GM23338 (cell line): ENCODE measurements at regions not wholly inside any gene's neighbourhood (a gene's known extent, or its start where the extent isn't known, plus 50 kb on each side); places are given as distances from the start of the nearest gene placed in this dataset.

Source experiments
- ATAC-seq: fragments of 200-7000 bp; cut with Tn5 transposase; 3 replicates; pipeline ENCODE4 v1.9.1; 2020
- DNase-seq: peaks from one replicate; pipeline ENCODE4 v3.0.0-alpha.2; 2015; ENCODE audit warnings: low spot score
- H2AFZ ChIP-seq: fragments of 200-600 bp; sonication (generic); 2 replicates; pipeline ENCODE4 v1.8.0; 2016; ENCODE audit warnings: antibody characterized with exemption, mild to moderate bottlenecking, moderate library complexity
- H3F3A ChIP-seq: fragments of 200-600 bp; sonication (generic); replicated peaks from 2 replicates; pipeline ENCODE4 v1.8.0; 2017; ENCODE audit warnings: antibody characterized with exemption, mixed run types, low read depth
- H3K27ac ChIP-seq: fragments of 200-600 bp; sonication (generic); 2 replicates; pipeline ENCODE4 v1.6.1; 2016; ENCODE audit warnings: low read depth
- H3K27me3 ChIP-seq: fragments of 200-600 bp; sonication (generic); 2 replicates; pipeline ENCODE4 v1.8.0; 2016; ENCODE audit warnings: mild to moderate bottlenecking, mixed run types, moderate library complexity; ENCODE audit not compliant: insufficient read depth
- H3K36me3 ChIP-seq: fragments of 200-600 bp; sonication (generic); 2 replicates; pipeline ENCODE4 v1.8.0; 2016; ENCODE audit warnings: mild to moderate bottlenecking; ENCODE audit not compliant: insufficient read depth
- H3K4me1 ChIP-seq: fragments of 200-600 bp; sonication (generic); 2 replicates; pipeline ENCODE4 v1.8.0; 2016; ENCODE audit warnings: mild to moderate bottlenecking, moderate library complexity; ENCODE audit not compliant: insufficient read depth
- H3K4me2 ChIP-seq: fragments of 200-600 bp; sonication (generic); 2 replicates; pipeline ENCODE4 v1.7.1; 2017; ENCODE audit warnings: mixed run types
- H3K4me3 ChIP-seq: fragments of 200-600 bp; sonication (generic); 2 replicates; pipeline ENCODE4 v1.6.1; 2016; ENCODE audit warnings: mixed run types
- H3K79me2 ChIP-seq: fragments of 200-600 bp; sonication (generic); replicated peaks from 2 replicates; pipeline ENCODE4 v1.8.0; 2017; ENCODE audit warnings: mild to moderate bottlenecking; ENCODE audit not compliant: insufficient read depth
- H3K9me2 ChIP-seq: fragments of 200-600 bp; sonication (generic); 2 replicates; pipeline ENCODE4 v1.8.0; 2017; ENCODE audit not compliant: insufficient read depth
- H4K20me1 ChIP-seq: fragments of 200-600 bp; sonication (generic); replicated peaks from 2 replicates; pipeline ENCODE4 v1.8.0; 2017; ENCODE audit warnings: mild to moderate bottlenecking; ENCODE audit not compliant: insufficient read depth
- H3K27ac Mint-ChIP-seq: 2 replicates; pipeline ENCODE4 v1.8.0; 2020; ENCODE audit warnings: inconsistent platforms, mild to moderate bottlenecking, moderate library complexity, mixed read lengths
- H3K27me3 Mint-ChIP-seq: 3 replicates; pipeline ENCODE4 v1.8.0; 2022; ENCODE audit warnings: low read depth, mild to moderate bottlenecking, moderate library complexity, mixed read lengths, inconsistent platforms; ENCODE audit not compliant: insufficient read depth, poor library complexity
- H3K36me3 Mint-ChIP-seq: 3 replicates; pipeline ENCODE4 v1.8.0; 2021; ENCODE audit warnings: low read depth, mild to moderate bottlenecking, inconsistent platforms, moderate library complexity, mixed read lengths
- H3K4me1 Mint-ChIP-seq: 3 replicates; pipeline ENCODE4 v1.8.0; 2020; ENCODE audit warnings: mild to moderate bottlenecking, inconsistent platforms, mixed read lengths
- H3K4me3 Mint-ChIP-seq: 3 replicates; pipeline ENCODE4 v1.8.0; 2021; ENCODE audit warnings: moderate library complexity, mild to moderate bottlenecking, inconsistent platforms, mixed read lengths
- H3K9me3 Mint-ChIP-seq: 3 replicates; pipeline ENCODE4 v1.8.0; 2020; ENCODE audit warnings: moderate library complexity, mild to moderate bottlenecking, inconsistent platforms, mixed read lengths
- CREB1 ChIP-seq: fragments of 250-450 bp; sonication (Bioruptor Pico); IDR thresholded peaks from 2 replicates; pipeline ENCODE4 v1.5.0; 2020; ENCODE audit warnings: low read depth, mild to moderate bottlenecking, moderate library complexity
- EZH2 ChIP-seq: fragments of 200-600 bp; sonication (generic); IDR thresholded peaks from one replicate; pipeline ENCODE4 v1.8.0; 2017; ENCODE audit warnings: antibody characterized with exemption, mild to moderate bottlenecking, low read depth; ENCODE audit not compliant: unreplicated experiment
- EZH2phosphoT487 ChIP-seq: fragments of 200-600 bp; sonication (generic); IDR thresholded peaks from one replicate; pipeline ENCODE4 v1.8.1; 2018; ENCODE audit warnings: antibody characterized with exemption; ENCODE audit not compliant: unreplicated experiment
- JUNB ChIP-seq: IDR thresholded peaks from one replicate; pipeline ENCODE4 v1.6.1; 2016; ENCODE audit warnings: antibody characterized with exemption; ENCODE audit not compliant: unreplicated experiment
- NANOG ChIP-seq: IDR thresholded peaks from 2 replicates; pipeline ENCODE4 v1.6.1; 2016; ENCODE audit warnings: antibody characterized with exemption, borderline replicate concordance
- POLR2AphosphoS5 ChIP-seq: IDR thresholded peaks from 2 replicates; pipeline ENCODE4 v1.6.1; 2016; ENCODE audit warnings: antibody characterized with exemption, low read depth
- STAT1 ChIP-seq: IDR thresholded peaks from one replicate; pipeline ENCODE4 v1.6.1; 2016; ENCODE audit warnings: antibody characterized with exemption; ENCODE audit not compliant: unreplicated experiment
- ZNF114 ChIP-seq: fragments of 250-450 bp; sonication (Bioruptor Pico); IDR thresholded peaks from 2 replicates; pipeline ENCODE4 v1.5.0; 2020; ENCODE audit warnings: mild to moderate bottlenecking, moderate library complexity
- TF ChIP-seq, protein P1 (sequence below): fragments of 250-450 bp; sonication (Bioruptor Pico); IDR thresholded peaks from 2 replicates; pipeline ENCODE4 v1.5.0; 2020; ENCODE audit warnings: mild to moderate bottlenecking, moderate library complexity
- TF ChIP-seq, protein P2 (sequence below), 2 experiments: fragments of 200-600 bp in 1 of 2; sonication (generic) in 1 of 2; conservative IDR thresholded peaks; 2 replicates each; pipeline versions ENCODE4 v1.5.1 to v1.6.1; 2016 to 2017; ENCODE audit warnings: antibody characterized with exemption in 2 of 2, low read depth in 2 of 2, mild to moderate bottlenecking in 2 of 2, moderate library complexity in 1 of 2
- TF ChIP-seq, protein P3 (sequence below): IDR thresholded peaks from one replicate; pipeline ENCODE4 v1.6.1; 2018; ENCODE audit warnings: antibody characterized with exemption; ENCODE audit not compliant: unreplicated experiment

DNA sequence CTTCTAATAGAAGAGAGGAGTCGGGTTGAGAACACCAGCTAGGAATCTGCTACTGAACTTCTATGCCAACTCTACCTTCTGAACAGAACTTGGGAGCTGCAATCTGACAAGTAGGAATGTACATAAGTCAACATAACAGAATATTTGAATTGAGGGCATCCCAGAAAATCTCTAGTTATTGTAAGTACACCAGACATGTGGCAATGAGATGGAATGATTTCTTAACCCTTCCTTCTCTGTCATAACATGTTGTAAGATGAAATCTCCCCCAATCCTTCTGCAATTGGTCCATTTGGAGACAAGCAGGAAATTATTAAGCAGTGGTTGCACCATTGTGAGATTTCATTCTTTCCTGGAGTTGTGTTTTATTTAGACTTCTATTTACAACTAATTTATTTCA is 68.7 kb upstream of the TMPO start:
- Histone ChIP-seq H3K79me2 (no peaks in the 10 kb centered on the region), H3K4me1 (peaks cover 5% of the 10 kb centered on the region; the same call in 1 of the 2 replicates), H3K27ac (no peak overlapping the region), H3K36me3 (no peaks in the 10 kb centered on the region), H3K4me2 (no peak overlapping the region), H3K27me3 (no peaks in the 10 kb centered on the region), H2AFZ (peak overlapping the region; percentile 18; the same call in 1 of the 2 replicates), H3F3A (no peaks in the 10 kb centered on the region), H3K4me3 (no peak overlapping the region), H4K20me1 (no peaks in the 10 kb centered on the region), H3K9me2 (no peaks in the 10 kb centered on the region)
- H3K4me1 Mint-ChIP-seq = peaks cover 7% of the 10 kb centered on the region
- TF ChIP-seq POLR2AphosphoS5 (no peak), NANOG (no peak), EZH2phosphoT487 (no peak), STAT1 (no peak), CREB1 (CRISPR knock-in tag) (no peak), JUNB (no peak), EZH2 (no peak), ZNF114 (CRISPR knock-in tag) (no peak)
- TF ChIP-seq, protein P1, sequence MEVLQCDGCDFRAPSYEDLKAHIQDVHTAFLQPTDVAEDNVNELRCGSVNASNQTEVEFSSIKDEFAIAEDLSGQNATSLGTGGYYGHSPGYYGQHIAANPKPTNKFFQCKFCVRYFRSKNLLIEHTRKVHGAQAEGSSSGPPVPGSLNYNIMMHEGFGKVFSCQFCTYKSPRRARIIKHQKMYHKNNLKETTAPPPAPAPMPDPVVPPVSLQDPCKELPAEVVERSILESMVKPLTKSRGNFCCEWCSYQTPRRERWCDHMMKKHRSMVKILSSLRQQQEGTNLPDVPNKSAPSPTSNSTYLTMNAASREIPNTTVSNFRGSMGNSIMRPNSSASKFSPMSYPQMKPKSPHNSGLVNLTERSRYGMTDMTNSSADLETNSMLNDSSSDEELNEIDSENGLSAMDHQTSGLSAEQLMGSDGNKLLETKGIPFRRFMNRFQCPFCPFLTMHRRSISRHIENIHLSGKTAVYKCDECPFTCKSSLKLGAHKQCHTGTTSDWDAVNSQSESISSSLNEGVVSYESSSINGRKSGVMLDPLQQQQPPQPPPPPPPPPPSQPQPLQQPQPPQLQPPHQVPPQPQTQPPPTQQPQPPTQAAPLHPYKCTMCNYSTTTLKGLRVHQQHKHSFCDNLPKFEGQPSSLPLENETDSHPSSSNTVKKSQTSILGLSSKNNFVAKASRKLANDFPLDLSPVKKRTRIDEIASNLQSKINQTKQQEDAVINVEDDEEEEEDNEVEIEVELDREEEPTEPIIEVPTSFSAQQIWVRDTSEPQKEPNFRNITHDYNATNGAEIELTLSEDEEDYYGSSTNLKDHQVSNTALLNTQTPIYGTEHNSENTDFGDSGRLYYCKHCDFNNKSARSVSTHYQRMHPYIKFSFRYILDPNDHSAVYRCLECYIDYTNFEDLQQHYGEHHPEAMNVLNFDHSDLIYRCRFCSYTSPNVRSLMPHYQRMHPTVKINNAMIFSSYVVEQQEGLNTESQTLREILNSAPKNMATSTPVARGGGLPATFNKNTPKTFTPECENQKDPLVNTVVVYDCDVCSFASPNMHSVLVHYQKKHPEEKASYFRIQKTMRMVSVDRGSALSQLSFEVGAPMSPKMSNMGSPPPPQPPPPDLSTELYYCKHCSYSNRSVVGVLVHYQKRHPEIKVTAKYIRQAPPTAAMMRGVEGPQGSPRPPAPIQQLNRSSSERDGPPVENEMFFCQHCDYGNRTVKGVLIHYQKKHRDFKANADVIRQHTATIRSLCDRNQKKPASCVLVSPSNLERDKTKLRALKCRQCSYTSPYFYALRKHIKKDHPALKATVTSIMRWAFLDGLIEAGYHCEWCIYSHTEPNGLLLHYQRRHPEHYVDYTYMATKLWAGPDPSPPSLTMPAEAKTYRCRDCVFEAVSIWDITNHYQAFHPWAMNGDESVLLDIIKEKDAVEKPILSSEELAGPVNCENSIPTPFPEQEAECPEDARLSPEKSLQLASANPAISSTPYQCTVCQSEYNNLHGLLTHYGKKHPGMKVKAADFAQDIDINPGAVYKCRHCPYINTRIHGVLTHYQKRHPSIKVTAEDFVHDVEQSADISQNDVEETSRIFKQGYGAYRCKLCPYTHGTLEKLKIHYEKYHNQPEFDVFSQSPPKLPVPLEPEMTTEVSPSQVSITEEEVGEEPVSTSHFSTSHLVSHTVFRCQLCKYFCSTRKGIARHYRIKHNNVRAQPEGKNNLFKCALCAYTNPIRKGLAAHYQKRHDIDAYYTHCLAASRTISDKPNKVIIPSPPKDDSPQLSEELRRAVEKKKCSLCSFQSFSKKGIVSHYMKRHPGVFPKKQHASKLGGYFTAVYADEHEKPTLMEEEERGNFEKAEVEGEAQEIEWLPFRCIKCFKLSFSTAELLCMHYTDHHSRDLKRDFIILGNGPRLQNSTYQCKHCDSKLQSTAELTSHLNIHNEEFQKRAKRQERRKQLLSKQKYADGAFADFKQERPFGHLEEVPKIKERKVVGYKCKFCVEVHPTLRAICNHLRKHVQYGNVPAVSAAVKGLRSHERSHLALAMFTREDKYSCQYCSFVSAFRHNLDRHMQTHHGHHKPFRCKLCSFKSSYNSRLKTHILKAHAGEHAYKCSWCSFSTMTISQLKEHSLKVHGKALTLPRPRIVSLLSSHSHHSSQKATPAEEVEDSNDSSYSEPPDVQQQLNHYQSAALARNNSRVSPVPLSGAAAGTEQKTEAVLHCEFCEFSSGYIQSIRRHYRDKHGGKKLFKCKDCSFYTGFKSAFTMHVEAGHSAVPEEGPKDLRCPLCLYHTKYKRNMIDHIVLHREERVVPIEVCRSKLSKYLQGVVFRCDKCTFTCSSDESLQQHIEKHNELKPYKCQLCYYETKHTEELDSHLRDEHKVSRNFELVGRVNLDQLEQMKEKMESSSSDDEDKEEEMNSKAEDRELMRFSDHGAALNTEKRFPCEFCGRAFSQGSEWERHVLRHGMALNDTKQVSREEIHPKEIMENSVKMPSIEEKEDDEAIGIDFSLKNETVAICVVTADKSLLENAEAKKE (CRISPR knock-in tag) = no peak
- TF ChIP-seq, protein P2, sequence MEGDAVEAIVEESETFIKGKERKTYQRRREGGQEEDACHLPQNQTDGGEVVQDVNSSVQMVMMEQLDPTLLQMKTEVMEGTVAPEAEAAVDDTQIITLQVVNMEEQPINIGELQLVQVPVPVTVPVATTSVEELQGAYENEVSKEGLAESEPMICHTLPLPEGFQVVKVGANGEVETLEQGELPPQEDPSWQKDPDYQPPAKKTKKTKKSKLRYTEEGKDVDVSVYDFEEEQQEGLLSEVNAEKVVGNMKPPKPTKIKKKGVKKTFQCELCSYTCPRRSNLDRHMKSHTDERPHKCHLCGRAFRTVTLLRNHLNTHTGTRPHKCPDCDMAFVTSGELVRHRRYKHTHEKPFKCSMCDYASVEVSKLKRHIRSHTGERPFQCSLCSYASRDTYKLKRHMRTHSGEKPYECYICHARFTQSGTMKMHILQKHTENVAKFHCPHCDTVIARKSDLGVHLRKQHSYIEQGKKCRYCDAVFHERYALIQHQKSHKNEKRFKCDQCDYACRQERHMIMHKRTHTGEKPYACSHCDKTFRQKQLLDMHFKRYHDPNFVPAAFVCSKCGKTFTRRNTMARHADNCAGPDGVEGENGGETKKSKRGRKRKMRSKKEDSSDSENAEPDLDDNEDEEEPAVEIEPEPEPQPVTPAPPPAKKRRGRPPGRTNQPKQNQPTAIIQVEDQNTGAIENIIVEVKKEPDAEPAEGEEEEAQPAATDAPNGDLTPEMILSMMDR (conservative IDR thresholded peaks at IDR 0.05; ENCODE audit: low read depth in 2 of 2) = no peak
- TF ChIP-seq, protein P3, sequence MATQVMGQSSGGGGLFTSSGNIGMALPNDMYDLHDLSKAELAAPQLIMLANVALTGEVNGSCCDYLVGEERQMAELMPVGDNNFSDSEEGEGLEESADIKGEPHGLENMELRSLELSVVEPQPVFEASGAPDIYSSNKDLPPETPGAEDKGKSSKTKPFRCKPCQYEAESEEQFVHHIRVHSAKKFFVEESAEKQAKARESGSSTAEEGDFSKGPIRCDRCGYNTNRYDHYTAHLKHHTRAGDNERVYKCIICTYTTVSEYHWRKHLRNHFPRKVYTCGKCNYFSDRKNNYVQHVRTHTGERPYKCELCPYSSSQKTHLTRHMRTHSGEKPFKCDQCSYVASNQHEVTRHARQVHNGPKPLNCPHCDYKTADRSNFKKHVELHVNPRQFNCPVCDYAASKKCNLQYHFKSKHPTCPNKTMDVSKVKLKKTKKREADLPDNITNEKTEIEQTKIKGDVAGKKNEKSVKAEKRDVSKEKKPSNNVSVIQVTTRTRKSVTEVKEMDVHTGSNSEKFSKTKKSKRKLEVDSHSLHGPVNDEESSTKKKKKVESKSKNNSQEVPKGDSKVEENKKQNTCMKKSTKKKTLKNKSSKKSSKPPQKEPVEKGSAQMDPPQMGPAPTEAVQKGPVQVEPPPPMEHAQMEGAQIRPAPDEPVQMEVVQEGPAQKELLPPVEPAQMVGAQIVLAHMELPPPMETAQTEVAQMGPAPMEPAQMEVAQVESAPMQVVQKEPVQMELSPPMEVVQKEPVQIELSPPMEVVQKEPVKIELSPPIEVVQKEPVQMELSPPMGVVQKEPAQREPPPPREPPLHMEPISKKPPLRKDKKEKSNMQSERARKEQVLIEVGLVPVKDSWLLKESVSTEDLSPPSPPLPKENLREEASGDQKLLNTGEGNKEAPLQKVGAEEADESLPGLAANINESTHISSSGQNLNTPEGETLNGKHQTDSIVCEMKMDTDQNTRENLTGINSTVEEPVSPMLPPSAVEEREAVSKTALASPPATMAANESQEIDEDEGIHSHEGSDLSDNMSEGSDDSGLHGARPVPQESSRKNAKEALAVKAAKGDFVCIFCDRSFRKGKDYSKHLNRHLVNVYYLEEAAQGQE = no peak
- DNase-seq (no peak), ATAC-seq (no peak)
- no peak overlapping the region for H3K4me3 Mint-ChIP-seq
- H3K9me3 Mint-ChIP-seq = no peaks in the 10 kb centered on the region; the same call in 2 of the 3 replicates
- no peaks in the 10 kb centered on the region; the same call in 2 of the 3 replicates for H3K36me3 Mint-ChIP-seq
- peaks cover 1% of the 10 kb centered on the region for H3K27me3 Mint-ChIP-seq
- no peak overlapping the region for H3K27ac Mint-ChIP-seq
